ENCODE measurements at regions not wholly inside any gene's neighbourhood (a gene's known extent, or its start where the extent isn't known, plus 50 kb on each side); places are given as distances from the start of the nearest gene placed in this dataset.

- no peak for TF ChIP-seq POLR2AphosphoS5 (IDR thresholded peaks at IDR 0.05; ENCODE audit: low read depth, low read length)
- no peak for TF ChIP-seq TAF1 (IDR thresholded peaks at IDR 0.05; ENCODE audit: low read depth, low read length)
- TF ChIP-seq POLR2A (IDR thresholded peaks at IDR 0.05; ENCODE audit: low read depth, low read length), result no peak
- no peak for TF ChIP-seq PAX5 (IDR thresholded peaks at IDR 0.05; ENCODE audit: insufficient read depth, low read length, severe bottlenecking)
- no peak for TF ChIP-seq SPI1 (IDR thresholded peaks at IDR 0.05; ENCODE audit: low read depth, low read length)
- TF ChIP-seq POU2F2 (IDR thresholded peaks at IDR 0.05; ENCODE audit: low read depth, low read length), result no peak
Measured at GRCh38 chr12:131386781-131387180, 324.1 kb upstream of the SFSWAP start.

Measured in GM12891 (cell line).